BLaER1 treated with 17β-estradiol and CSF1 and Interleukin-3, amounts not matched to agents 10 nM and 100 nM (cell line): ENCODE measurements at regions not wholly inside any gene's neighbourhood (a gene's known extent, or its start where the extent isn't known, plus 50 kb on each side); places are given as distances from the start of the nearest gene placed in this dataset.

Experiments used
- H3K27ac ChIP-seq, 11 experiments: shearing (Covaris generic); formaldehyde crosslinking; 2 replicates each; pipeline ENCODE4 v1.8.1; 2022
- H3K27me3 ChIP-seq, 11 experiments: shearing (Covaris generic); formaldehyde crosslinking; 2 replicates each; pipeline ENCODE4 v1.8.1; 2022
- H3K36me3 ChIP-seq, 11 experiments: shearing (Covaris generic); formaldehyde crosslinking; 2 replicates each; pipeline ENCODE4 v1.8.1; 2022
- H3K4me1 ChIP-seq, 10 experiments: shearing (Covaris generic); formaldehyde crosslinking; 2 replicates each; pipeline ENCODE4 v1.8.1; 2022
- H3K4me2 ChIP-seq, 11 experiments: shearing (Covaris generic); formaldehyde crosslinking; 2 replicates each; pipeline ENCODE4 v1.8.1; 2022
- H3K4me3 ChIP-seq, 10 experiments: shearing (Covaris generic); formaldehyde crosslinking; 2 replicates each; pipeline ENCODE4 v1.8.1; 2022
- H3K9ac ChIP-seq, 11 experiments: shearing (Covaris generic); formaldehyde crosslinking; 2 replicates each; pipeline ENCODE4 v1.8.1; 2022
- H3K9me3 ChIP-seq, 11 experiments: shearing (Covaris generic); formaldehyde crosslinking; replicated peaks in 1 of 11; 2 replicates each; pipeline ENCODE4 v1.8.1; 2022
- H4K20me1 ChIP-seq, 11 experiments: shearing (Covaris generic); formaldehyde crosslinking; 2 replicates each; pipeline ENCODE4 v1.8.1; 2022
- Cebpa-rat ChIP-seq, 11 experiments: shearing (Covaris generic); IDR thresholded peaks; 2 replicates each; pipeline ENCODE4 v1.8.1; 2022

DNA sequence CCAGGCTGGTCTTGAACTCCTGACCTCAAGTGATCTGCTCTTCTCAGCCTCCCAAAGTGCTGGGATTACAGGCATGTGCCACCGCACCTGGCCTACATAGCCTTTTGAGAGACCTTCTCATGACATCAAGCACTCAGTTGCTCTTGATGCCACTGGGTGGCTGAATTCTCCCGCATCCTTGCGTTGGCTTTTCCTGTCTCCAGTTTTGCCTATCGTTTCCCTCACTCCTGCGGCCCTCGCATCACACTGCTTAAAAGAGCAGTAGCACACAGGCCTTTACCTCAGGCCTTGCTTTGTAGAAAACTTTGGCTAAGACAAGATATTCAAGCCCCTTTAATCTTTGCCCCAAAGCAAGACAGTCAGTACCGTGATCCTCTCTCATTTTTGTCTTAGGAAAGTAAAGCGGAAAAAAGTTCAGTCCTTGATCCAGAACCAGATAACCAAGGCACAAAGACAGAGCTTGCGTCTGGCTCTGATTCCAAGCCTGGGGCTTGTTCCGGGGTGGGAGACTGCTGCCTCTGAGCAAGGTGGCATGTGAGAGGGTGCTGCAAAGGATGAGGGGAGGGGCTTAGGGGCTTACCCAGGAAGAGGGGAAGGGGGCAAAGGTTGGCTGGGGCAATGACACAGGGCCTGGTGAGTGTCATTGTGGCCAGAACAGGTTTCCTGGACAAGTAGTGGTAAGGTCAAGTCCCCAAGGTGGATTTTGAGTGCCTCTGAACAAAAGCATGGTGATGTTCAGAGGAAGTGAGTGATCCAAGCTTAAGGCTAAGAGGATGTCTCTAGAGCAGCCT lies 175.0 kb upstream of the TLE3 start:
- H4K20me1 ChIP-seq, result peaks cover 0 to 12% (median 0%) of the 10 kb centered on the region in 11 experiments; a peak in 2 of 22 replicates
- no peak overlapping the region for H3K4me3 ChIP-seq
- no peak overlapping the region for H3K9ac ChIP-seq
- peaks cover 35 to 55% (median 43%) of the 10 kb centered on the region in 10 experiments for H3K4me1 ChIP-seq
- H3K27ac ChIP-seq, result no peak overlapping the region
- peaks cover 20 to 32% (median 24%) of the 10 kb centered on the region in 11 experiments for H3K27me3 ChIP-seq
- no peaks in the 10 kb centered on the region for H3K36me3 ChIP-seq
- H3K9me3 ChIP-seq, result no peaks in the 10 kb centered on the region
- no peak for TF ChIP-seq Cebpa-rat (IDR thresholded peaks at IDR 0.05)
- peak overlapping the region in 1 of 11 experiments; percentile 97; a peak in 1 of 22 replicates for H3K4me2 ChIP-seq

DNA sequence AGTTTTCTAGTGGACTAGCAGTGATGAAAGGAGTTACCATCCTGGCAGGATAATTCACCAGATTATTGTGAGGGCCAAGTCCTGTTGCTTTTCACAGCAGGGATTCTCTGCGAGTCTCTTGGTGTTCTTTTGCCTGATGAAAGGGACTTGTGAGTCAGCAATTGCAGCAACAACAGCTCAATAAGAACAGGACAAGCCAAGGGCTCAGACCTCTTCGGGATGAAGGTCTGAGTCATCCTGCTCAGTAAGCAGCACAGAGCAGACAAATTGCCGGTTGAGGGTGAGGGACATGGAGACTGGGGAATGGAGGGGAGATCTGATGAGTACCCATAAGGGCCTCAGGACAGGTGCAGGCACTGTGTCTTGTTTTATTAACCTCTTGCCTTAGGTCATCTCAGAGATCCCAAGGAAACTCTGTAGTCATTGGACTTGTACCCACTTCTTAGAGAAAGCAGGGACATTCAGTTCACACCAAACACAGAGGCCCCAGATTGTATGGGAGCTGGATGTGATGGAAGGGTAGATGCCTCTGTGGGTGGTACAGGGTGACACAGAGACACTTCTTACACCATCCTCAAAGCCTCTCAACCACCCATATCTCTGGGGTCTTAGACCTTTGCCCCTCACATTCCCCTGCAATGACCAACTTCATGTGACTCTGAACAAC lies 173.8 kb upstream of the TLE3 start:
- Histone ChIP-seq H3K27me3 (peaks cover 19 to 44% (median 33%) of the 10 kb centered on the region in 11 experiments), H3K4me3 (no peak overlapping the region), H3K4me1 (peaks cover 45 to 68% (median 55%) of the 10 kb centered on the region in 10 experiments), H3K36me3 (no peaks in the 10 kb centered on the region), H3K4me2 (peak overlapping the region; percentile 68 to 97 (median 93)), H3K9me3 (no peaks in the 10 kb centered on the region), H3K9ac (peak overlapping the region in 1 of 11 experiments; percentile 30; a peak in 1 of 22 replicates), H3K27ac (peak overlapping the region in 6 of 11 experiments; percentile 4 to 67 (median 52); a peak in 10 of 22 replicates), H4K20me1 (peaks cover 0 to 12% (median 0%) of the 10 kb centered on the region in 11 experiments; a peak in 1 of 22 replicates)
- TF ChIP-seq Cebpa-rat (IDR thresholded peaks at IDR 0.05), result no peak

DNA sequence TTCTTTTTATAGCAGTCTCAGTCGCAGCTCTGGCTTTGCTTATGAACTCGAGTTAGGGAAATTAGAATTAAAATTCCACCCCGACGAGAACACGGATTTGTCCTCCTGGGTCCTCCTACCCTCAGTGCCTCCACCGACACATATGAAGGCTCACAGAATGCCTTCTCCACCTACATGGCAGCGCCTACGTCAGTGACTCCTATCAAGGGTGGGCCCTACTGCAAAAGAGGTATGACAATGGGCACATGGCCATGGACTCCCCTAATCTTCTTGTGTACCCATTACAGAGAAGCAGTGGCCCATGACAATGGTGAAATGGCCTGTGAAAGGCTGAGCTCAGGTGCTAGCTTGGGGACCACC lies 173.0 kb upstream of the TLE3 start:
- H3K4me2 ChIP-seq, result peak overlapping the region; percentile 68 to 97 (median 93)

DNA sequence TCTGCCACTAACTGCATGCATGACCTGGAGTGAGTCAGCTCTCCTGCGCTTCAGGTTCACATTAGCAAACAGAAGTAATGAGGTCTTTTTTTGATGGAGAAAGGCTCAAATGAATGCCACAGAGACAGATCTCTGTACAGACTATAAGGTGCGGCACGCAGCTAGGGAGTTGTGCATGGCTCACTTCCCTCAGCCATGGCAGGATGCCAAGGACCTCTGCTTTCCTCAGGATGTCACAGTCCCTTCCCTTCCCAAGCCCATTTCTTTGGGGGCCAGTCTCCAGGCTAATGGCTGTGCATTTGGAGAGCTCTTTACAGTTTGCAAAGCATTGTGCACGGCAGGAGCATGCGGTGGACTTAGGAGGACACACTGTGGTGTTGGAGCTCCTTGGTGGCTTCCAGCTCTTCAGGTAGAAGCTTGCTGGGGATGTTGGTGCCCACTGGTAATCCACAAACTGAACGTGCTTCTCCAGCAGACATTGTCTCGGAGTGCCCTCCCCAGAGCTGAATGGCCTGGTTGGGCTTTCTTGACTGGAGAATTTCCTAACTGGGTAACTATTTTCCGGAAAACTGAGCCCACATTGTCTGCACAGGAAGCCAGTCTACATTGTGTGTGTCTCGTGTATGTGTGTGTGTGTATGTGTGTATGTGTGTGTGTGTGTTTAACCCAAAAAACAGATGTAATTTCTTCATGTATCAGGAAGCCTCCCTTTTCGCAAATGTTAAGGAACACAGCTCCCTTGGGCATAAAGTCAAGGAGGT lies 172.5 kb upstream of the TLE3 start:
- H3K4me1 ChIP-seq, result peaks cover 59 to 81% (median 69%) of the 10 kb centered on the region in 10 experiments
- peak overlapping the region in 1 of 10 experiments; percentile 24; a peak in 2 of 20 replicates for H3K4me3 ChIP-seq
- no peaks in the 10 kb centered on the region for H3K9me3 ChIP-seq
- H3K36me3 ChIP-seq, result no peaks in the 10 kb centered on the region
- peak overlapping the region in 4 of 11 experiments; percentile 3 to 30 (median 12); a peak in 2 of 22 replicates for H3K9ac ChIP-seq
- H3K4me2 ChIP-seq, result peak overlapping the region; percentile 68 to 97 (median 93)
- H4K20me1 ChIP-seq, result peaks cover 0 to 12% (median 0%) of the 10 kb centered on the region in 11 experiments; a peak in 2 of 22 replicates
- peak overlapping the region in 8 of 11 experiments; percentile 5 to 67 (median 52); a peak in 14 of 22 replicates for H3K27ac ChIP-seq
- no peak for TF ChIP-seq Cebpa-rat (IDR thresholded peaks at IDR 0.05)
- peaks cover 19 to 58% (median 42%) of the 10 kb centered on the region in 11 experiments for H3K27me3 ChIP-seq

More for the DNA sequence above, 173.0 kb upstream of the TLE3 start:
- H3K4me3 ChIP-seq, result peak overlapping the region in 1 of 10 experiments; percentile 17; a peak in 2 of 20 replicates
- no peak for TF ChIP-seq Cebpa-rat (IDR thresholded peaks at IDR 0.05)
- H3K9ac ChIP-seq, result peak overlapping the region in 4 of 11 experiments; percentile 3 to 42 (median 26); a peak in 3 of 22 replicates
- no peaks in the 10 kb centered on the region for H3K36me3 ChIP-seq
- H3K9me3 ChIP-seq, result no peaks in the 10 kb centered on the region
- H3K4me1 ChIP-seq, result peaks cover 53 to 76% (median 63%) of the 10 kb centered on the region in 10 experiments
- peaks cover 0 to 12% (median 0%) of the 10 kb centered on the region in 11 experiments; a peak in 1 of 22 replicates for H4K20me1 ChIP-seq
- H3K27me3 ChIP-seq, result peaks cover 19 to 53% (median 38%) of the 10 kb centered on the region in 11 experiments
- peak overlapping the region in 9 of 11 experiments; percentile 4 to 67 (median 52); a peak in 13 of 22 replicates for H3K27ac ChIP-seq

DNA sequence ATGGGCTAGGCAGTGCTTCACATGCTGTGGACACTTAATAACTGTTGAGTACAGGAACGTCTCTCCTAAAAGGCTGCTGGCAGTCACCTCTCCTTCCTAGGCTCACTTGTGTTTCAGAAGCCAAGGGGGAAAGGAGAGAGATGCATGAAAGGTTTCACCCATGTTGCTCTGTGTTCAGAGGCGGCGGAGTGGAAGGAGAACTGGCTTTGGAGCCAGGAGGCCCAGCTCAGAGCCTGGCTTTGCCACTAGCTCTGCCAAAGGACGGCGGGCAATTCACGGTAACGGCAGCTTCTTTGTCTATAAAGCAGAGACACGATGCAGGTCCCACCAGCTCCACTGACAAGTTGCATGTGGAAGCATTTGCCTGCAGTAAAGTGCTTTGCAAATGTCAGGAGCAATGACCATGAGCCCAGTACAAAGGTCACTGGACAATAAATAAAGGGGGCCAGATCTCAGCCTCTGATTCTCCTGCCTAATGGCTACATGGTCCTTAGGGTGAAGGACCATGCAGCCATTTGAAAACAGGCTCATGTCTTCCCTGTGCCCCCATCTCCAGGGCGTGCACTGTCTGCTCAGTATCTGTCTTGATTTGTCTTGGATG lies 171.7 kb upstream of the TLE3 start:
- Histone ChIP-seq H4K20me1 (peaks cover 0 to 12% (median 0%) of the 10 kb centered on the region in 11 experiments; a peak in 3 of 22 replicates), H3K9ac (peak overlapping the region in 1 of 11 experiments; percentile 5; a peak in 1 of 22 replicates), H3K4me3 (no peak overlapping the region), H3K27me3 (peaks cover 19 to 63% (median 42%) of the 10 kb centered on the region in 11 experiments), H3K36me3 (no peaks in the 10 kb centered on the region), H3K9me3 (no peaks in the 10 kb centered on the region), H3K4me1 (peaks cover 67 to 89% (median 77%) of the 10 kb centered on the region in 10 experiments), H3K27ac (peak overlapping the region in 4 of 11 experiments; percentile 9 to 55 (median 33); a peak in 6 of 22 replicates), H3K4me2 (peak overlapping the region; percentile 68 to 97 (median 93))
- TF ChIP-seq Cebpa-rat (IDR thresholded peaks at IDR 0.05), result no peak

DNA sequence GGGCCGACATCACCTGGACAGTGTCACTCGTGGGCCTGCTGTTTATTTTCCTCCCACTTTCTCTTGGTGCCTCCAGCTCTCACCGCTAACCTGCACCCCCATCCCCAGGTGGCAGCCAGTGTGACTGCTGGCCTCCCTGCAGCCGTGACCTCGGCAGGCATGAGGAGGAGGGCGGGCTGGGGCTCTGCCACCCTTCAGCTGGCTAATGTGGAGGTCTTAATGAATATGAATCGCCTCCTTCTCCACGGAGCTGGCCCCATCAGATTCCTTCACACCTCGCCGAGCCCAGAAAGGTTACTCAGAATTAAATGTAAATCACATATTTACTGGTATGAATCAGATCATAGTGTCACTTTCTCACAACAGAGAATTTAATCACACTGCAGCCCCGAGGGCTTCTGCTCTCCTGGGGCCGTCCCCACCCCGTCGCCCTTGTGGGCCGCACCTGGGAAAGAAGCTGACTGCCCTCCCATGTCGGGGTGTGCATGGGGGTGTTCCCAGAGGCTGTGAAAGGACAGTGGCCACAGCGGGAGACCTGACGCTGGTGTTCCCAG lies 171.1 kb upstream of the TLE3 start:
- no peak for TF ChIP-seq Cebpa-rat (IDR thresholded peaks at IDR 0.05)
- Histone ChIP-seq H3K4me2 (peak overlapping the region; percentile 68 to 97 (median 93)), H3K9ac (peak overlapping the region in 1 of 11 experiments; percentile 12; a peak in 1 of 22 replicates)

DNA sequence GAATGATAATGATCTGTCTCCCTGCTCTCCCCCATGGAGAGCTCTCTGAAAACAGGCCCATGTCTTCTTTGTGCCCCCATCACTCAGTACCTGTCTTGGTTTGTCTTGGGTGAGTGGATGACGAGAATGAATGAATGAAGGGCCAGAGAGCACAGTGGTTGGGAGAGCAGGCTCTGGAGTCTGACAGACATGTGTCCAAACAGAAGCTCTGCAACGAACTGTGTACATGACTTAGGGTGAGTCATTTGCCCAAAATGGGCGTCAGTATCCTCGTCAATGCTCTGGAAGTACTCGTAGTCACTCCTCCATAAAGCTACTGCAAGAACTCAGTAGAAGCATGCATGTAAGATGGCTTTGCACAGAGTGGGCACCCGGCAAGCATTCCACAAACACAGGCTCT lies 170.2 kb upstream of the TLE3 start:
- no peaks in the 10 kb centered on the region for H3K9me3 ChIP-seq
- H3K4me1 ChIP-seq, result peaks cover 80 to 97% (median 91%) of the 10 kb centered on the region in 10 experiments
- H3K27me3 ChIP-seq, result peaks cover 19 to 63% (median 42%) of the 10 kb centered on the region in 11 experiments
- TF ChIP-seq Cebpa-rat (IDR thresholded peaks at IDR 0.05), result no peak
- H3K9ac ChIP-seq, result peak overlapping the region in 2 of 11 experiments; percentile 69 to 76; a peak in 2 of 22 replicates
- no peaks in the 10 kb centered on the region for H3K36me3 ChIP-seq
- peak overlapping the region; percentile 68 to 97 (median 93); a peak in 20 of 22 replicates for H3K4me2 ChIP-seq
- no peak overlapping the region for H3K4me3 ChIP-seq
- peak overlapping the region in 7 of 11 experiments; percentile 60 to 84 (median 76); a peak in 11 of 22 replicates for H3K27ac ChIP-seq
- H4K20me1 ChIP-seq, result peaks cover 0 to 12% (median 0%) of the 10 kb centered on the region in 11 experiments; a peak in 4 of 22 replicates

More for the DNA sequence above, 171.1 kb upstream of the TLE3 start:
- Histone ChIP-seq H3K9me3 (no peaks in the 10 kb centered on the region), H3K4me3 (no peak overlapping the region), H3K4me1 (peaks cover 72 to 94% (median 82%) of the 10 kb centered on the region in 10 experiments), H3K36me3 (no peaks in the 10 kb centered on the region), H3K27me3 (peaks cover 19 to 63% (median 42%) of the 10 kb centered on the region in 11 experiments), H4K20me1 (peaks cover 0 to 12% (median 0%) of the 10 kb centered on the region in 11 experiments; a peak in 4 of 22 replicates), H3K27ac (peak overlapping the region in 5 of 11 experiments; percentile 9 to 84 (median 55); a peak in 6 of 22 replicates)
